ENCODE measurements at regions not wholly inside any gene's neighbourhood (a gene's known extent, or its start where the extent isn't known, plus 50 kb on each side); places are given as distances from the start of the nearest gene placed in this dataset.

DNA sequence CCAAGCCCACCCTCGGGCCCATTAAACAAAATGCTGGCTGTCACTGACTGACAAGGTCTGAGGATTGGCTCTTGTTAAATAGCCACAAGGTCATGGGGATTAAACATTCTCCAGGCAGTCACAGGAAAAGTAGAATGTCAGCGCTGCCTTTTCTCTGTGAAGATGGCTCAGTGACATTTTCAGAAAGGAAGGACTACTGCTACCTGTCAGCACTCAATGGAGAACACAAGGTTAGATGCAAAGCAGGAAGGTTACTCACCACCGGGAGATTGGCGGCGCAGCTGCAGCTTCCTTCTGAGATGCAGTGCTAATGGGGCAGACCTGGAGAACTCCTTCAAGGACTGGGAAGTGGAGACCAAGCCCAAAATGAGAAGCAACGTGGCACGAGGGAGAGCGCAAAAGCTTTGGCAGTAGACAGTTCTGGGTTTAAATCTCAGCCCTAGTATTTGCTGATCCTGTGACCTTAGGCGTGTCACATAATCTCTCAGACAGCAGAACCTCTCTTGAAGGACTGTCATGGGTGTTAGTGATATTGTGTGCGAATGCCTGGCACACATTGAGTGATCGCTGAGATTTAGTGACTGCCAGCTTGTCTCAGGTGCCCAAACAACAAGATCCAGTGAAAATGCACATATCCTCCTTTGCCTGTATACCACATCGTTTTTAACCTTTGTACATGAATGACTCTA, 213.1 kb upstream of the BOD1L1 start:
- DNase-seq (ENCODE audit: extremely low read depth in 1 of 2, low read depth in 1 of 2): no peak

DNA sequence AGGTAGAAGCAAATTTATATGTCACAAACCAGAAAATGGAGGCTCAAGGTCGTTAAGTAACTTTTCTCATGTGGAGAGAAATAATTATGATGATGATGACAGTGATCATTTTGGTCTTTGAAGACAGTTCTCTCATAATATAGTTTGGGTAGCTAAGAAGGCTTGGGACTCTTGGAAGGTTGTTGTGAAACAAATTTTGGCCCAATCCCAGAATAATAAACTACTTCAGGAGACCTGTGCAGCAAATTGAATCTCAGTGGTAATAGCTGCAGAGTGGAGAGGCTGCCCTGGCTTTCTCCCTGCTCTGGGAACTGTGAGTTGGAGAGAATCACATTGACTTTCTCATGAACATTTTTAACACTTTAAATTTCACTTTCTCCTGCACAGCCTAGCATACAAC, 217.2 kb upstream of the BOD1L1 start:
- no peak for DNase-seq (ENCODE audit: extremely low read depth in 1 of 2, low read depth in 1 of 2)

DNA sequence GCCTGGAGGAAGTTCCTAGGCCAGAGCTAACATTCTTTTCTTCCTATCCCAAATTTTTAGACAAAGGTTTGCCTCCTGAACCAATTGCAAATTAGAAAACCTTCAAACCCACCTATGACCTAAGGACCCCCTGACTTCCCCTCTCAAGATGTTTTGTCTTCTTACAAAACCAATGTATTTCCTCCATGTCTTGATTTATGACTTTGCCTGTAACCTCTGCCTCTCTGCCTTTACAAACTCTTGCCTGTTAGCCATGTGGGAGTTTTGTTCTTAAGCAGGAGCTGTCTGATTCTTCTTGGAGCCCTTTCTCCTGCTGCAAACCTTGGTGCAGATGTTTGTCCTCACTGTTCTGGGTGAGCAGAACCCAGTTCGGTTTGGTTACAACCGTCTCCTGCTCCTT, 222.3 kb upstream of the BOD1L1 start:
- DNase-seq (ENCODE audit: extremely low read depth in 1 of 2, low read depth in 1 of 2): no peak

DNA sequence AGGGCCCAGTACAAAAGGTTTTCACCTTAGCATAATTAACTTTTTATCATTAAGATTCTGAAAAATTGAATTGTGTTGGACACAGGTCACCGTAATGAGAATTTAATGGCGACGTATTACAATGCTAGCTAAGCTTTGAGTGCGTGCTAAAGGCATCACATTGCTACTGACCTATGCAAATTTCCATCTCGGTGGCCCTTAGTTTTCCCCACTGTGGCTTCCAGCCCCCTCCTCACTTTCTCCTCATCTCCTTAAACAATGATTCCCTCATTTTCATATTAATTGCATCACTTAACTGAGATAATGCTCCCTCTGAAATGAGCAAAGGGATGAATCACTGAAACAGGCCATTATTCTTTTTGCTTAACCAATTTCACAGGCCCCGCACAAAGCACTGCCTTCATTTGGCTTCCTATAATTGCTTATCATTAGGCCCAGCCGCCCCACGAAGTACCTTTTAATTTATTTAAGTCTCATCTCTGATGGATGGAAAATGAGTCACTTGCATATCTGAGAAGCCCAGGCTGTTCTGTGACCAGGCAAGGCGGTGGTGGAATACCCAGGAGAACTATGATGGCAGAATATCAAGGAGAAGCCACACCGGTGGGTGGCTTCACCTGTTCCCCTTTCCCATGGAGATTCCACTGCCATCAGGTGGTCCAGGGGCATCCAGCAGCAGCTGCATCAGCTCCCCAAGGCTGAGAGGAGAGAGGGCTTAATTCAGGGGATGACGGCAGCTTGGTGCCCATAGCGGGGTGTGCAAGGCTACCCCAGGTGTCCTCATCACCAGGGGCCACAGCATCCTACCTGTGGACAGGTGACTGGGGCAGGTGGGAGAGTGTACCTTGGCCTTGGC, 223.8 kb upstream of the BOD1L1 start:
- DNase-seq (ENCODE audit: extremely low read depth in 1 of 2, low read depth in 1 of 2): no peak

DNA sequence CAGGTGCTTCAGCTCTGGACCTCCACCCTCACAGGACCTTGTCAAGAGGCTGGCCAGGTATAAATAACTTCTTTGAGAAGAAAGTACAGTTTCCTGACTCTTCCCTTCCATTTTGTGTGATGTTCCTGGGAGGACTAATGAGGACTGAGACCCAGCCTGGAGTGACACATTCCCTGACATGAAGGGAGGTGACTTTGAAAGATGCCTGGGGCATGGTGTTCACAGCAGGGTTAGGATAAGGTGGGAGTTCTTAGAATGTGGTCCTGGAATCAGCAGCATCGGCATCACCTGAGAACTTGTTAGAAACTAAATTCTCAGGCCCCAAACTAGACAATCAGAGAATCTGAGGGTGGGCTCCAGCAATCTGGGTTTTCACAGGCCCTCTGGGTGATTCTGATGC, 224.9 kb upstream of the BOD1L1 start:
- DNase-seq (ENCODE audit: extremely low read depth in 1 of 2, low read depth in 1 of 2): no peak

DNA sequence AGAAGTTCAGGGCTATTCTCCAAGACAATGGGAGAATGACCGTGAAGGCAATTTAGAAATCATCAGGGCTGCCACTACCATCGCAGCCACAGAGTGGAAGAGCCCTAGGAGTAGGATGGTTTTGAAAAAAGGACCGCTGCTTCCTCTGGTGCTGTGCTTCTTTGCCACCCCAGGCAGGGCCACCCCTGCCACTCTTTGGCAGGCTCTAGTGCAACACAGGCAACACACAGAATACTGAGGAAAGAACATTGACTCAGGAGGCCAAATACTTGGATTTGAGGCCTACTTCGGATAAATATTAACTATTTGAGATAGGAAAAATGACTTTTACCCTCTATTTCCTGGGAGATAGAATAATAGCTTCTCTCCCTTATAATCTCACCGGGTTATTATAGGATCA, 228.9 kb upstream of the BOD1L1 start:
- DNase-seq (ENCODE audit: extremely low read depth in 1 of 2, low read depth in 1 of 2): no peak

DNA sequence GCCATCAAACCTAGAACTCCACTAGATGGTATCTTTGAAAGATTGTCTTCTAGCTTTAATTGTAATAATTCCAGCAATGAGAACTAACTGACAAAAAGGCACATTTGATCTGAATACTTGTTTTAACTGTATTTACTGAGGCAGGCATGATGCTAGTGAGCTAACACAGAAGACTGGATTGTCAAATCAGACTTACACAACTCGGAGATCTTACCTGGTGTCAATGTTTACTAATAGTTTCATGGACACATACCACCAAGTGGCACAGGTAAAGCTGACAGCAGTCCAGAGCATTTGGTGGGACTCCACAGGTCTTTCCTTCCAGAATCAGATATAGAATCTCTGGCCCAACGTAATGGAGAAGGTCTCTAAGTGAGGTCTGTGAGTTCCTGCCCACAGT, 229.9 kb upstream of the BOD1L1 start:
- no peak for DNase-seq (ENCODE audit: extremely low read depth in 1 of 2, low read depth in 1 of 2)

DNA sequence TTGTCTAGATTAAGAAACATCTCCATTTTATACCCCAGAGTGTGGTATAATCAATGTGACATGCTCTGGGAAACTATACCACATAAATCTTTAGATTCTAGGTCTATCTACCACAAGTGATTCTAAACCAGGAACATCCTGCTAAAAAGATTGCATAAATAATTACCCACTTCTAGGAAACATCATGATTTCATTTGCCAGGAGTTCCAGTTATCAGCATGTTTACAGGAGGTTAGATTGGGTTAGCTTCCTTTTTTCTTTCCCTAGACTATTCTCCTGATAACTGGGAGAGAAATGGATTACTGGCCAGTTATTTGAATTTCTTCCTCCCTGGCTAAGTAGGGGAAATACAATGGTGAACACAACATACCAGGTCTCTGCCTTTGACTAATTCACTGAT, 230.3 kb upstream of the BOD1L1 start:
- no peak for DNase-seq (ENCODE audit: extremely low read depth in 1 of 2, low read depth in 1 of 2)

DNA sequence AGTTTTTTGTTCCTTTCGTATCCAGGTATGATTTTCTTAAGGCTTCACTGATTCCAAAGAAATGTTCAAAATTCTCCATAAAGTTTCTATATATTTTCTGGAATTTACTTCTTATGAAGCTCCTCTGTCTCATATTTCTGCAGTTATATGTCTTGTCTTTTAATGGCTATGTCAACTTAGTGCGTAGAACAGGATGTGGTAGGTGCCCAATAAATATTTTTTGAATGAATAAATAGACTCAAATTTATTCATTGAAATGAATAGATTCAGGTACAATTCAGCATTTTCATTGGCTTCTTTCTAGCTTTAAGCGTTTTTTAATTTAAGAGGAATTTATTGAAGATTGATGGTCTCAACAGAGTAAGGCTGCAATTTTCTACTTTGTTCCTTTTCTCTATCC, 231.9 kb upstream of the BOD1L1 start:
- DNase-seq (ENCODE audit: extremely low read depth in 1 of 2, low read depth in 1 of 2): no peak

DNA sequence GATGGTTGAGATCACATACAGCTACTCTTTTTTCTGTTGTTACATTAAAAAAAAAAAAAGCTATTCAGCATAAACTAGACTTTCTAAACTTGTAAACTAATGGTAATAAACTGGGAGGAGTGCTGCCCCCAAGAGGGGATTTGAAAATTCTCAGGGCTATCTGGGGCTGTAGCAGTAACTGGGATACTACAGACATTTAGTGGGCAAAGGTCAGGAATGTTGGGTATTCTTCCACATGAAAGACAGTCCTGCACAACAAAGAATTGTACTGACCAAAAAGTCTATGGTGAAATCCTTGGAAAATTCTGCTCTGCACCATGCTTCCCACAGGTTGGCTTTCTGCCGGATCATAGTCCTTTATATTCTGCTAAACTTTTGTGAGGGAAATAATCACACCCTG, 232.6 kb upstream of the BOD1L1 start:
- no peak for DNase-seq (ENCODE audit: extremely low read depth in 1 of 2, low read depth in 1 of 2)

DNA sequence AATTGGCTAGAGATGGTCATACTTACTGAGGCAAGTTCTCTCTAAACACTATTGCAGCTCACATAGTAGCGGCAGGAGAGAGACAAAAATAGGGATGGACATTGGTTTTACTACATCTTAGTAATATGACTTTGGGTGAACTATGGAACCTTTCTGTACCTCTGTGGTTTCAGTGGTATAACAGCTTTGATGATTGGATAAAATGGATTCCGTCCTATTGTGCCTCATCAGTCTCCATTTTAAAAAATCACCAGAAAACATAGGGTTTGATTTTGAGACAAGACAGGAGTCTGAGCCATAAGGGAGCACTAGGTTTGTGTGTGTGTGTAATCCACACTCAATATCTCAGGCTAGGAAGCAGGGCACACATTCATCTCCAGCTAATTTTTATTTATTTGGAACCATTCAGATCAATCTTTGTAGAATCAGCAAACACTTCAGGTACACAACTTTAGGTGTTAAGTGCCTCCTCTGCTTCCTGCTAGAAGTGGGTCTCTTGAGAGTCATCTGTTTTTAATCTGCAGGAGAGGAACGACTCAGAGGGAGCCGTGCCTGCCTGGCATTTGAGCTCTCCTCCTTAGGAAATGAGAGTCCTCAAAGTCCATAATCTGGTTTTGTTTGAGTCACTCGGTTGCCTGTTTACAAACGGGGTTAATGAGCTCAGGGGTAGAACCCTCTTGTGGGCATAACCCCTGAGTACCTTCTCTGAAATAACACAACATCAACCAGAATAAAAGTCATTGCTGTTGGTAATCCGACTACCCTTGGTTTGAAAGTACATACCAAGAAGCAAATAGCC, 238.5 kb upstream of the BOD1L1 start:
- DNase-seq (ENCODE audit: extremely low read depth in 1 of 2, low read depth in 1 of 2): no peak

DNA sequence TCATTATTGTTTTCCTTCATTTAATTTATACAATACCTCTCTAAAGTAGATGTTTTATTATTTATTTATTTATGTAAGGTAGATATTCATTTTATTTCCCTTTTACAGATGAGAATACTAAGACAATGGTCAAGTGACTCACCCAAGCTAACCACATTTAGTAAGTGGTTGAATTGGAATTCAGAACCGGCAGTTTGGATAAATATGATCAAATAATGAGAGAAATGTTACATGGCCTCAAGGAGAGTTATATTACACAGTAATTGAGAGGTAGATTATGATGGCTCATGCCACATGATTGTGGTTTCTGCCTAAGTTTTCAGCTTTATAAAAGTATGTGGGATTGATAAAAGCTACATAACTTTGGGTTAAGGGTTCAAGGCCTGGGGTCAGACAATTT, 239.4 kb upstream of the BOD1L1 start:
- no peak for DNase-seq (ENCODE audit: extremely low read depth in 1 of 2, low read depth in 1 of 2)

DNA sequence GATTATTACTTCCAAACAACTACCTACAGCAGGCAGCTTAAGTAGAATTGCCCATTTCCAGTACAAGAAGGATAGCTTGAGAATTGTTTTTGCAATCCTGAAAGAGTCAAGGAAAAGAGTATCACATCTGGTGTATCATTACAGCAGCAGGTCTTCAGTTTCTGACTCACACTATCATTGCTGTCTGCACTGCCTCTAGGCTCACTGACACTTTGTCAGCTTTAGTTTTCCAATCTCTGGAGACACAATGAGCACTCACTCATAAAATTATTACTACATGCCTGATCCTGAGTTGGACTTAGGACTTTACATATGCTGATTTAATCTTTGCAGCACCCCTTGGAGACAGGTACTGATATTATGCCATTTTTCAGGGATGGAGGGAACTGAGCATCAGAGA, 244.6 kb upstream of the BOD1L1 start:
- DNase-seq (ENCODE audit: extremely low read depth in 1 of 2, low read depth in 1 of 2): no peak

DNA sequence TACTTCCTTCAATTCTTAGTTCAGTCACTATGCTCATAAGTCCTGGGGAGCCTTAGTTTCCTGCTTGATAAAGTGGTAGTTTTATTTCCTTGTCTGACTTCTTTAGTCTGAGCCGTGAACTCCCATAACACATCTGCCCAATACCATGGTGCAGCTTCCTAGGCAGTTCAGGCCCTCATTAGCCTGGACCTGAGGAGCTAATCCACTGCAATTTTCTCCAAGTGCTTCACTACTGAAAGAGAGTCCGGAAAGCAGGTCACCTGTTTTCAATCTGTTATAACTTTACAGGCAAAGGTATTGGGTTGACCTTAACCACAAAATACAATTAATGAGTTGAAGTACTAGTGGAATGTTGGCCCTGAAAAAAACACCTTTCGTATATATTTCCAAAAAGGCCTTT, 245.4 kb upstream of the BOD1L1 start:
- no peak for DNase-seq (ENCODE audit: extremely low read depth in 1 of 2, low read depth in 1 of 2)

DNA sequence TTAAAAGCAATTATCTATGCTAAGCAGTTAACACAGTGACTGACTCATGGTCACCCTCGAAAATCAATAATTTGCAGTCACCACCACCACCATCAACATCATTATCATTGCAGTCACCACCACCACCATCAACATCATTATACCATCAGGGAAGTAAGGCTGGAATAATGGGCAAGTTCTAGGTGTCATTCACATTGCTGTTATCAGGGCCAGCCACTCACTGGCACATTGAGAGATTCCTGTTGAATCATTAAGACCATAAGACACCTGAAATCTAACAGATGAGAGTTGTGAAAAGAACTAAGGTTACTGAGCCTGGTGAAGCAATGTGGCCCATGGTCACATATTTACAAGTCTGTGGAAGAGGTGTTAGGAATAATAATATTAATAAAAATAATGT, 247.7 kb upstream of the BOD1L1 start:
- DNase-seq (ENCODE audit: extremely low read depth in 1 of 2, low read depth in 1 of 2): no peak

DNA sequence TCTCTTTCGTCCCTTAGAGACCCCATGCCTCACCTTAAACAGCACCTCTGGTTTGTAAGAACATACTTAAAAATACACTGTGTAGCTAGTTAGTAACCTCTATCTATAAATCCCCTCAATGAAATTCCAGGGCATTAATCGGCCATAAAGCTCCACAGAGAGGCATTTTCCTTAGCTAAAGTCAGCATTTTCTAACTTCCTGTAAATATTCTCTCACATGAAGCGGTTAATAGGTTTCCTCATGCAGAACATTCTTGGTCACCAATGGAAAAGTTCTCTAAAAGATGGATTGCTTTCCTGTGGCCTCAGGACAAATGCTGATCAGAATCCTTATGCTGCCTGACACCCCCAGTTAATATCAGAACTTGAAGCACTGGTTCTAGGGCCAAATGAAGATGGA, 248.6 kb upstream of the BOD1L1 start:
- no peak for DNase-seq (ENCODE audit: extremely low read depth in 1 of 2, low read depth in 1 of 2)

DNA sequence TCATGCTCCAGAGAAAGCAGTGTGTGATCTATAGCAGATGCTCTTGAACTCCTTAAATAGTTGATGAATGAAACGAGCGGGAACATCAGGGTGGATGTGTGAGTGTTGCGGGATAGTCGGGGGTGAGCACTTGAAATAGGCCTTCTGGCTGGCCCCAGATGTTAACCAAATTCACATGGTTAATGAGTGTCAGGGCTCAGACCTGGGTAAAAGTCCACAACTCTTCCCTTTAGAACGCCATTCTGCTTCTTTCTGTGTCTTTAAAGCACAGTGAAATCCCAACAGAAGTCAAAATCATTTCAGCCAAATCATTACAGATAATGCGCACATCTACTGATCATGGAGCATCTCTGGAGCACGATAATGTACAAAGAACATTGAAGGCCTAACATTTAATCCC, 249.4 kb upstream of the BOD1L1 start:
- no peak for DNase-seq (ENCODE audit: extremely low read depth in 1 of 2, low read depth in 1 of 2)

DNA sequence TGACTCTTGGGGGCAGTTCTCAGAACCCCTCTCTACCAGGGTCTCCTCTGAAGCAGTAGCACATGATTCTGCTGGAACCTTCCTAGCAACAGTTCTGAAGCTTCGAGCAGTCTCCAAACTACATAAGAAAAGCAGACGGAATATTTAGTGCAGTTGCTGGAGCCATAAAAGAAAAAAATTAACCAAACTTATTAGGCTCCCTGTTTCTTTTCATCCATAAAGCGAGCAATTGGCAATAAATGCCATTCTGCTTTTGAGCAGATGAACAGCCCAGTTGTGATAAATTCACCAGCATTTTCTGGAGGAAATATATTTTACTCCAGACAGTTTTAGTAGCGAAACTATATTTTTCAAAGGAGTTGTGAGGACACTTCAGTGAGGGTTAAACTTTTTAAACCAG, 250.1 kb upstream of the BOD1L1 start:
- DNase-seq (ENCODE audit: extremely low read depth in 1 of 2, low read depth in 1 of 2): no peak

DNA sequence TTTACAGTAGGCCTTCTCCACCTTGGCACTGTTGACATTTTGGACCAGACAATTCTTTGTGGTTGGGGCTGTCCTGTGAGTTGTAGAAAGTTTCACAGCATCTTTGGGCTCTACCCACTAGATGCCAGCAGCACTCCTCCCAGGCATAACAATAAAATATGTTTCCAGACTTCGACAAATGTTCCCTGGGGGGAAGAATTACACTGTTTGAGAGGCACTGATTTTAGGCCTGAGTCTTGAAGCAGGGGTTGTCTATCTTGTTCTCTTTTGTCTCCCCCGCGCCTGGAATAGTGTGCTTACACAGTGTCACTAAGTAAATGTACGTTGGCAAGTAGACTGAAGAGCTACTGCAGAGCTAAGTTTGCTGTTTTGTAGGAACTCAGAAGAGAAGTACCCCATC, 254.4 kb upstream of the BOD1L1 start:
- DNase-seq (ENCODE audit: extremely low read depth in 1 of 2, low read depth in 1 of 2): no peak

DNA sequence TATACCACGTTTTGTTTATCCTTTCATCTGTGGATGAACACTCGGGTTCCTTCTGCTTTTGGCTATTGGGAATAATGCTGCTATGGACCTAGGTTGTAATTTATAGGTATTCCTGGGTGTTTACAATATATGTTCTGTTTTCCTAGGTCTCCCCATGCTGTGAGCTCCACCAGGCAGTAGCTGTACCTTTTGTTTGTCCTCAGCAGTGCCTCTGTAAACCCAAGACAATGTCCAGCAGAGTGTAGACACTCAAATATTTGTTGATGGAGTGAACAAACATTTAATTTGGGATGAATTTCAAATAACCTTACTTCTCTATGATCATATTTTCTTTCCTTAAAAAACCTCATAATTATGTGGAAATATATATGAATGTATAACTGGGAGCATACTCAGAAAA, 259.5 kb upstream of the BOD1L1 start:
- no peak for DNase-seq (ENCODE audit: extremely low read depth in 1 of 2, low read depth in 1 of 2)

DNA sequence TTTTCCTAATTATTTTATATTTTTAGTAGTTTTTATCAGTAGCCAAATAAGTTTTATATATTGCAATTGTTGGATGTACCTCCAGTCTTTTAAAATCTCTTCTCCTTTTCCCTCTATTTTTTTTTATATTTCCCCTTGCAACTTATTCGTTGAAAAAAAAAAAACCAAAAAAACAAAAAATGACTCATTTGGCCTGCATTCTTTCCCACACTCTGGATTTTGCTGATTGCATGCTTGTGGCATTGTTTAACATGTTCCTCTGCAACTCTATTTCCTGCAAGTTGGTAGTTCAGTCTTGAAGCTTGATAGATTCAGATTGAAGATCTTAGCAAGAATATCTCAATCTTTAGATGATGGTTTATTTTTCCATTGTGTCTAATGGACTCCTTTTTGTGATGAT, 260.6 kb upstream of the BOD1L1 start:
- DNase-seq (ENCODE audit: extremely low read depth in 1 of 2, low read depth in 1 of 2): no peak

DNA sequence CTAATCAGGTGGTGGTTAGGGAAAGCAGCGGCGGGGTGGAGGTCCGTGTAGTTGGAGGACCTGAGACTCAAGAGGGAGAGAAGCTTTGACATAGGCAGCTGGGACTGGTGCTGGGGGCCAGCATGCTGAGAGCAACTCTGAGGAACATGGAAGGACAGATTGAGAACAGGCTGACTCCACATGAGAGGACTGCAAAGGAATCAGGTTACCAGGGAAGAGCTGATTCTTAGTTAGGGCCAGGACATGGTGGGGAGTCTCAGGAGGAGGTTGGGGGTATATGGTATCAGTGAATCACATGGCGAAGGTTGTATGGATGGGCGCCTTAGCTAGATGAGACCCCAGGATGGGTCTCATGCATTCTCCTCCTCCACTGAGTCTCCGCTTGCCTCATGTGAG, 264.0 kb upstream of the BOD1L1 start:
- no peak for DNase-seq (ENCODE audit: extremely low read depth in 1 of 2, low read depth in 1 of 2)

Data from stimulated activated CD8-positive, alpha-beta memory T cell treated with anti-CD3 and anti-CD28 coated beads, Interleukin-7, amount 100 ng/mL, for 48 hours (primary cell).